ENCODE measurements at regions not wholly inside any gene's neighbourhood (a gene's known extent, or its start where the extent isn't known, plus 50 kb on each side); places are given as distances from the start of the nearest gene placed in this dataset.

- no peak for TF ChIP-seq CTCF (IDR thresholded peaks at IDR 0.05; ENCODE audit: borderline replicate concordance, extremely low read depth, low read length, poor library complexity, severe bottlenecking)
- TF ChIP-seq EZH2 (IDR thresholded peaks at IDR 0.05; ENCODE audit: borderline replicate concordance, low read depth, low read length, severe bottlenecking), result no peak
Observed at GRCh38 chr12:91617818-91618217, 435.2 kb upstream of the DCN start.
